Ishikawa (cell line): ENCODE measurements at regions not wholly inside any gene's neighbourhood (a gene's known extent, or its start where the extent isn't known, plus 50 kb on each side); places are given as distances from the start of the nearest gene placed in this dataset.

Source experiments
- CREB1 ChIP-seq: IDR thresholded peaks from 2 replicates; pipeline ENCODE4 v1.6.1; 2012; ENCODE audit warnings: low read depth
- EP300 ChIP-seq: IDR thresholded peaks from 2 replicates; pipeline ENCODE4 v1.6.1; 2012; ENCODE audit warnings: borderline replicate concordance
- RAD21 ChIP-seq: IDR thresholded peaks from 2 replicates; pipeline ENCODE4 v1.6.1; 2012; ENCODE audit warnings: low read depth
- USF1 ChIP-seq: IDR thresholded peaks from 2 replicates; pipeline ENCODE4 v1.6.1; 2012
- ZBTB7A ChIP-seq: IDR thresholded peaks from 2 replicates; pipeline ENCODE4 v1.6.1; 2012; ENCODE audit warnings: low read depth

- TF ChIP-seq EP300 (no peak), ZBTB7A (no peak), CREB1 (no peak), USF1 (no peak), RAD21 (no peak)
These were observed 506.0 kb upstream of the INTU start for GRCh38 chr4:127126718-127127117.
